GM21723 (cell line): ENCODE measurements at regions not wholly inside any gene's neighbourhood (a gene's known extent, or its start where the extent isn't known, plus 50 kb on each side); places are given as distances from the start of the nearest gene placed in this dataset.
A peak's percentile ranks its signal among the peaks of the same experiment; 100 is the strongest.

ENCODE experiments used
- ATAC-seq: cut with Tn5 transposase; IDR thresholded peaks from one replicate; pipeline ENCODE4 v1.9.1; 2021; ENCODE audit warnings: mild to moderate bottlenecking, moderate library complexity; ENCODE audit not compliant: unreplicated experiment

DNA sequence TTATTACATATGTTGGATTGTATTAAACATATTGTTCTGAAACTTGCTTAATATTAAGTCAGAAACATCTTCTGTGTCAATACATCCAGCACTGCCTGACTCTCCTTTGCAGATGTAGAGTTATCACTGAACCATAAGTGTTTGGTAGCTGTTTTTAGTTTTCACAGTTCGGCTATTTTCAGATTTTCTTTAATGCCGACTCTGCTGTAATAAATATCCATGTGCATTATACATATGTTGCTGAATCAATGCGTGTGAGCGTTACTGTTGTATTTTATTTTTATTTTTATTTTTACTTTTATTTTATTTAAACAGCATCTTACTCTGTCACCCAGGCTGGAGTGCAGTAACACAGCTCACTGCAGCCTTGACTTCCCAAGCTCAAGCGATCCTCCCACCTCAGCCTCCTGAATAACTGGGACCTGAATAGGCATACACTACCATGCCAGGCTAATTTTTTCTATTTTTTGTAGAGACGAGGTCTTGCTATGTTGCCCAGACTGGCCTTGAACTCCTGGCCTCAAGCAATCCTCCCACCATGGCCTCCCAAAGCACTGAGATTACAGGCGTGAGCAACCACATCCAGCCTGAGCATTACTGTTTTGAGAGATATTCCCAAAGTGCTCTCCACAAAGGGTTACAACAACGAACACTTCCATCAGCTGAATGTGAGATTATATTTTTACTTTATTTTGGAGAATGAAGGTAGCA, 50.7 kb upstream of the NOCT start:
- ATAC-seq, result no peak

DNA sequence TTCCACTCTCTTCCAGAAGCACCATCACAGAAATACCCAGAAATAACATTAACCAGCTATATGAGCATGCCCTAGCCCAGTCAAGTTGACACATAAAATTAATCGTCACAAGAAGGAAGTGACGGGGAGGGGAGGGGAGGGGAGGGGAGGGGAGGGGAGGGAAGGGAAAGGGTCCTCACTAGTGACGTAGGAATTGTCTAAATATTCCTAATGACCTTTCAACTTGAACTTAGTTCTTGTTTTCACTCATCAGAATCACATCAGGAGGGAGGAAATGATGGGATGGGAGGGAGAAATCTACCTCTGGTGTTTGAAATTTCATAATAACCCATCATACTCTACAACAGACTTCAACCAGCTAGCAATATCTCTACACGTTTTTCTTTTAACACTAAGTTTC, 52.2 kb upstream of the NOCT start:
- ATAC-seq, result no peak

- no peak for ATAC-seq
Measured at GRCh38 chr4:138961664-138962063, 53.9 kb upstream of the NOCT start.

DNA sequence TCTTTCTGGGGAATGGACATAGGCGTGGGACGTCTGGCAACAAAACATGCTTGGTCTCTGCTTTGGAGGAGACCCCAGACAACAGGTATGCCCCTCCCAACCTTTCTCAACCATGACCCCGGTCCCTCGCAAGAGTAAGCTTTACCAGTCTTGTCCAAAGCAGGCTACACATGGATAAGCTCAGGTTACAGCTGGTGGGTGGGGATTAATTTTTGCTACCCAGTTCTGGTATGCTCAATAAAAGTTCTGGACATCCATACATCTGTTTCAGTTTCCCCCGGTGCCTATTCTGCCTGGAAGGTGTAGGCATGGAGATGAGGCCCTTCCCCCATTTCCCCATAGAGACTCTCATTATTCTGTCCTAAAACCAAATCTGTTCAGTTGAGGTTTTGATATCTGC, 54.5 kb upstream of the NOCT start:
- no peak for ATAC-seq

DNA sequence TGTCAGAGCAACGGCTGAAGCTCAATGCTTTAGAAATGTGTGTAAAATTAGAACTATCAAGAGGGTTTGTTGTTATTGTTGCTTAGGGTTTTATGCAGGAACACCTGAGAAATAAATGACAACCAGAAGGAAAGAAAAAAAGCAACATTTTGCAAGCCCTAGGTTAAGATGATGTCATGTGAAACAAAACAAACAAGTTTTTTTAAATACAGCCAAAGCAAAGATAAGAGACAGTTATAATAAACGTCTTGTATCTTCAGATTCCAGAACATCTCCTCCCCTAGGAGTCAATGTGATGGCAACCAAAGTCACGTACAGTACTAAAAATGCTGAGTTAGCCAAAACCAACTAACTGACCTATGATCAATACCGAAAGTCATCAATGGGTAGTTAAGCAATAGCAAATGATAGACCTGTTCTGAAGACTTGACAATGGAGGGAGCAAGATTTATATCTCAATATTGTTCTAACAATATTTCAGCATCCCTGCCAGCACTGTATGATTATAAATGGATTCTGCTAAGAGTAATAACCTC, 55.3 kb upstream of the NOCT start:
- ATAC-seq, result no peak

GRCh38 chr4:138959097-138959815, 56.3 kb upstream of the NOCT start:
- no peak for ATAC-seq

DNA sequence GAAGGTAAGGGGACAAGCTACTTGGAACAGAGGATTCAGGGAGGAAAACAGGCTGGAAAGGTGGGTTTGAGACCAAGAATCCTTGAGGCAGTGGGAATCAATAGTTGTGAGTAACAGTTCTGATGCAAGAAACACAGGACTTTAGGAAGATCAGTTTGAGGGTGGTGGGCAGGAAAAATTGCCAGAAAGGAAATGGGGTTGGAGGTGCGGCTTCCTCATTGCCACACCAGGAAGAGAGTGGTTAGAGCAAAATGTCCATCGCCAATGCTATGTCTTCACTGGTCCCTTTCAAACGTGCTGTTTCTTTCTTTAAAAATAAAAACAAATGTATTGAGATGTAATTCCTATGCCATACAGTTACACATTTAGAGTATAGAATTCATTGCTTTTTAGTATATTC, 57.1 kb upstream of the NOCT start:
- ATAC-seq, result no peak

GRCh38 chr4:138957302-138957701, 58.3 kb upstream of the NOCT start:
- ATAC-seq, result no peak

DNA sequence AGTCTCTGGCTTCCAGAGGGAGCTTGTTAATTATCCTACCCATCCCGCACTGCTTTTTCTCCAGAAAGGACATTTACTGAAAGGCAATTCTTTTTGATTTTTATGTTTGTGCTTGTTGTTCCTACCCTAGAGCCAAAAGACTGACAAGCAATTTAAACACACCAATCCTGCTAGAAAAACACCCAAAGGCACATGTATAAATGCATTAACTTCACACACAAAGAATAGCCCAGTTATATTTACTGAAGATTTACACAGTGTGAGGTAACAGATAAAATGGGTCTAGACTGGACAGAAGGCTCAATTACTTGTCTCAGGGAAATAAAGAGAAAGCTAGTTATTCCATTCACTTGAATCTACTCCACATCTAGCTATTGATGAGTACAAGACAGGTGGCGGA, 61.2 kb upstream of the NOCT start:
- ATAC-seq, result no peak

- no peak for ATAC-seq
Measured at GRCh38 chr4:138953961-138954371, 61.6 kb upstream of the NOCT start.

DNA sequence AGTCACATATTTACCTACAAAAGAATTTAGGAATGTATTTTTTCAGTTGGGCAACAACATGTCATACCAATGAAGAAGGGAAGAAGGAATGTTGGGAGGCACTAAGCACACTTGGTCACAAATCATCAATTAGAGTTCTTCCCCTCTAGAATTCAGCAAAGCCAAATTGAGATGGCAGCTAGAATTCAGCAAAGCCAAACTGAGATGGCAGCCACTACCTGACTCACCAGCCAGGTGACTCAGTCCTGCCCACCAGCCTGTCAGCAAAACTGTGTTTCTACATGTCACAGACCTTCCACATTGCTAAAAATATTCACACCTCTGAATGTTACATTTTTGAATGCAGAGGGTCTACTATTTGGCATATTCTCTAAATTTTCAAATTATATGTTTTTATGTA, 63.2 kb upstream of the NOCT start:
- ATAC-seq, result no peak

- no peak for ATAC-seq
Measured at GRCh38 chr4:138951764-138952163, 63.8 kb upstream of the NOCT start.

- ATAC-seq, result no peak
Measured at GRCh38 chr4:138949866-138950265, 65.7 kb upstream of the NOCT start.

GRCh38 chr4:138948918-138949317, 66.7 kb upstream of the NOCT start:
- ATAC-seq, result no peak

DNA sequence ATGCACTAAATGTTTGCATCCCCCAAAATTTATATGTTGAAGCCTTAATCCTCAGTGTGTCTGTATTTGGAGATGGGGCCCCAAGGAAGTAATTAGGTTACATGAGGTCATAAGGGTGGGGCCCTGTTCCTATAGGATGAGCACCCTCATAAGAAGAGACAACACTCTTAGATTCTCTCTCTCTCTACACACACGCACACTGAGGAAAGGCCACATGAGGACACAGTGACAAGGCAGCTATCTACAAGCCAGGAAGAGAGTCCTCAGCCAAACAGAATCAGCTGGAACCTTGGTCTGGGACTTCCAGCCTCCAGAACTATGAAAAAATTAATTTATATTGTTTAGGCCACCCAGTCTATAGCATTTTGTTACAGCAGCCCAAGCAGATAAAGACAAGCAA, 69.3 kb upstream of the NOCT start:
- no peak for ATAC-seq

GRCh38 chr4:138945840-138946239, 69.7 kb upstream of the NOCT start:
- ATAC-seq, result no peak

DNA sequence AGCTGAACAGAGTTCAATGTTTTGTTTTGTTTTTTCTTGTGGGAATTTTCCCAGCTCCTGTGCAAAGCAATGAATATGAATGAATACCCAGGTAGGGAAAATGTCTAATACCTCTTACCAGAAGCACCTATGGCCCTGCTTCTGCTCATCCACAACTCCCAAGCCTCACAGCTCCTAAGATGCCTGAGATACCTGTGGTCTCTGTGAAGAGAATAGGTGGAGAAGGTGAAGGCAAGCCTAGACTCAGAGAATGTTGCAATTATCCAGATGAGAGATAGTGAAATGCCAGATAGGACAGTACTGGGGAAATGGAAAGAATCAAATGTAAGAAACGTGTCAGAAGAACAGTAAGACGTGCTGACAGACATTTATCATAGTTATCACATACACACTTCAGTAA, 70.2 kb upstream of the NOCT start:
- ATAC-seq, result no peak

DNA sequence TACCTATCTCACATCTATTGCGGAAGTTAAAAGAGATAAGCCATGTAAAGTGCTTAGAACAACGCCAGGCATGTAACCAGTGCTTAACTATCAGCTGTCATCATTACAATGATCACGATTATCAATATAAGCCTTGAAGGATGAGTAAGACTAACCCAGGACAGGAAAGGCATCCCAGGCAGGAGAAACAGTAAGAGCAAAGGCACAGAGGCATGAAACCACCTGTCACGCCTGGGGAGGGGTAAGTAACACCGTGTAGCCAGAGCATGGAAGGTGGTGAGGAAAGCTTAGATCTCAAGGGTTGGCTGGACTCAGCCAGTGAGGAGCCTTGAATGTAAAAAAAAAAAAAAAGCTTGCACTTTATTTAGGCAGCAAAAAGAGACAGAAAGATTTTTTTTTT, 71.7 kb upstream of the NOCT start:
- ATAC-seq, result no peak

GRCh38 chr4:138941037-138941436, 74.5 kb upstream of the NOCT start:
- no peak for ATAC-seq

GRCh38 chr4:138939960-138940359, 75.6 kb upstream of the NOCT start:
- ATAC-seq, result no peak

DNA sequence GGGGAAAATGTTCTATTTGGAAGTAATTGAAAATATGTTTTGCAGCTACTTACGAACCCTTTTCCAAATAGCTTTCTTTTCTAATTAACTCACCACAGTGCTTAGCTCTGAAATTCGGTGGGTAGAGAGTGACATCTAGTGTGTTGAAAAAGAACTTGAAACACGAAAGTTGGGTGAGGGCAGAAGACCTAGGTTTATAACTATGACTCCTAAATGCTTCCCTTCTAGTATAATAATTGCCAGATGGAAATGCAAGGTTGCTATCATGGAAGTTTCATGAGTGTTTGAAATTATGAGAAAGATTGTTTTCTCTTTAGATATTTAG, 77.3 kb upstream of the NOCT start:
- ATAC-seq, result peak; percentile 73

- no peak for ATAC-seq
Measured at GRCh38 chr4:138935135-138935807, 80.3 kb upstream of the NOCT start.
